ENCODE measurements at regions not wholly inside any gene's neighbourhood (a gene's known extent, or its start where the extent isn't known, plus 50 kb on each side); places are given as distances from the start of the nearest gene placed in this dataset.

DNA sequence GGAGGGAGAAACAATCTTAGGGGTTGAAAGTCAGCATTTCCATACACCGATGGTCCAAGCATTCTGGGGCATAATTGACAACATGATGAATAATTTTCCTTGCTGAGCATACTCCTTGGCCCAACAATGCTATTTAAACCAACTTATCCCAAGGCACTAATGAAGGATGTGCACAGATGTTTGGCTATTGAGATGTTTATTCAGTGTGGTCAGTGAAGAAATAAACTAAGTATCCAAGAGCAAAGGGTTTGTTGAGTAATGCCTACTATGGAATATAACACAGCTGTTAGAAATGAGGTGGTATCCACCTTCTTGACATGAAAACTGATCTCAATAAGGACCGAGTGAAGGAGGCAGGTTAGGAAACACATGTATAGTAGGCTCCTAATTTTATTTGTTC lies 53.9 kb upstream of the RAB6D start:
- Histone ChIP-seq H3K4me1 (ENCODE audit: control insufficient read depth in 4 of 4, insufficient read depth in 4 of 4, low read length in 3 of 4) (peaks cover 0 to 3% (median 0%) of the 10 kb centered on the region in 4 donors), H3K36me3 (ENCODE audit: control insufficient read depth in 4 of 4, insufficient read depth in 3 of 4, low read depth in 1 of 4, low read length in 3 of 4) (no peaks in the 10 kb centered on the region), H3K27ac (ENCODE audit: low read depth in 1 of 2, low read length in 2 of 2) (no peak overlapping the region), H3K4me3 (ENCODE audit: low read depth in 1 of 3, low read length in 3 of 3) (no peak overlapping the region), H3K9ac (ENCODE audit: low read depth in 1 of 2, low read length in 2 of 2) (no peak overlapping the region), H3K27me3 (ENCODE audit: control insufficient read depth in 4 of 4, insufficient read depth in 4 of 4, low read length in 3 of 4) (peaks cover 0 to 8% (median 3%) of the 10 kb centered on the region in 4 donors), H3K9me3 (ENCODE audit: control insufficient read depth in 4 of 4, low read length in 3 of 4) (no peaks in the 10 kb centered on the region)
- 45% methylated on average over 2 of the region's 2 CpGs for WGBS
- TF ChIP-seq, protein P1, sequence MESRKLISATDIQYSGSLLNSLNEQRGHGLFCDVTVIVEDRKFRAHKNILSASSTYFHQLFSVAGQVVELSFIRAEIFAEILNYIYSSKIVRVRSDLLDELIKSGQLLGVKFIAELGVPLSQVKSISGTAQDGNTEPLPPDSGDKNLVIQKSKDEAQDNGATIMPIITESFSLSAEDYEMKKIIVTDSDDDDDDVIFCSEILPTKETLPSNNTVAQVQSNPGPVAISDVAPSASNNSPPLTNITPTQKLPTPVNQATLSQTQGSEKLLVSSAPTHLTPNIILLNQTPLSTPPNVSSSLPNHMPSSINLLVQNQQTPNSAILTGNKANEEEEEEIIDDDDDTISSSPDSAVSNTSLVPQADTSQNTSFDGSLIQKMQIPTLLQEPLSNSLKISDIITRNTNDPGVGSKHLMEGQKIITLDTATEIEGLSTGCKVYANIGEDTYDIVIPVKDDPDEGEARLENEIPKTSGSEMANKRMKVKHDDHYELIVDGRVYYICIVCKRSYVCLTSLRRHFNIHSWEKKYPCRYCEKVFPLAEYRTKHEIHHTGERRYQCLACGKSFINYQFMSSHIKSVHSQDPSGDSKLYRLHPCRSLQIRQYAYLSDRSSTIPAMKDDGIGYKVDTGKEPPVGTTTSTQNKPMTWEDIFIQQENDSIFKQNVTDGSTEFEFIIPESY (IDR thresholded peaks at IDR 0.05): no peak
- no peak for TF ChIP-seq JUND (IDR thresholded peaks at IDR 0.05)
- no peak for TF ChIP-seq GABPA (IDR thresholded peaks at IDR 0.05 in 1 of 2, conservative IDR thresholded peaks at IDR 0.05 in 1 of 2)
- TF ChIP-seq, protein P2, sequence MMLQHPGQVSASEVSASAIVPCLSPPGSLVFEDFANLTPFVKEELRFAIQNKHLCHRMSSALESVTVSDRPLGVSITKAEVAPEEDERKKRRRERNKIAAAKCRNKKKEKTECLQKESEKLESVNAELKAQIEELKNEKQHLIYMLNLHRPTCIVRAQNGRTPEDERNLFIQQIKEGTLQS (IDR thresholded peaks at IDR 0.05): no peak
- TF ChIP-seq RAD21 (IDR thresholded peaks at IDR 0.05): no peak
- TF ChIP-seq NR2F2 (IDR thresholded peaks at IDR 0.05): no peak
- TF ChIP-seq TAF1 (conservative IDR thresholded peaks at IDR 0.05): no peak
- TF ChIP-seq, protein P3, sequence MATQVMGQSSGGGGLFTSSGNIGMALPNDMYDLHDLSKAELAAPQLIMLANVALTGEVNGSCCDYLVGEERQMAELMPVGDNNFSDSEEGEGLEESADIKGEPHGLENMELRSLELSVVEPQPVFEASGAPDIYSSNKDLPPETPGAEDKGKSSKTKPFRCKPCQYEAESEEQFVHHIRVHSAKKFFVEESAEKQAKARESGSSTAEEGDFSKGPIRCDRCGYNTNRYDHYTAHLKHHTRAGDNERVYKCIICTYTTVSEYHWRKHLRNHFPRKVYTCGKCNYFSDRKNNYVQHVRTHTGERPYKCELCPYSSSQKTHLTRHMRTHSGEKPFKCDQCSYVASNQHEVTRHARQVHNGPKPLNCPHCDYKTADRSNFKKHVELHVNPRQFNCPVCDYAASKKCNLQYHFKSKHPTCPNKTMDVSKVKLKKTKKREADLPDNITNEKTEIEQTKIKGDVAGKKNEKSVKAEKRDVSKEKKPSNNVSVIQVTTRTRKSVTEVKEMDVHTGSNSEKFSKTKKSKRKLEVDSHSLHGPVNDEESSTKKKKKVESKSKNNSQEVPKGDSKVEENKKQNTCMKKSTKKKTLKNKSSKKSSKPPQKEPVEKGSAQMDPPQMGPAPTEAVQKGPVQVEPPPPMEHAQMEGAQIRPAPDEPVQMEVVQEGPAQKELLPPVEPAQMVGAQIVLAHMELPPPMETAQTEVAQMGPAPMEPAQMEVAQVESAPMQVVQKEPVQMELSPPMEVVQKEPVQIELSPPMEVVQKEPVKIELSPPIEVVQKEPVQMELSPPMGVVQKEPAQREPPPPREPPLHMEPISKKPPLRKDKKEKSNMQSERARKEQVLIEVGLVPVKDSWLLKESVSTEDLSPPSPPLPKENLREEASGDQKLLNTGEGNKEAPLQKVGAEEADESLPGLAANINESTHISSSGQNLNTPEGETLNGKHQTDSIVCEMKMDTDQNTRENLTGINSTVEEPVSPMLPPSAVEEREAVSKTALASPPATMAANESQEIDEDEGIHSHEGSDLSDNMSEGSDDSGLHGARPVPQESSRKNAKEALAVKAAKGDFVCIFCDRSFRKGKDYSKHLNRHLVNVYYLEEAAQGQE (IDR thresholded peaks at IDR 0.05): no peak
- no peak for TF ChIP-seq YY1 (IDR thresholded peaks at IDR 0.05)
- no peak for TF ChIP-seq HNF4G (IDR thresholded peaks at IDR 0.05)
- TF ChIP-seq FOXA2 (IDR thresholded peaks at IDR 0.05): no peak
- TF ChIP-seq FOXA1 (IDR thresholded peaks at IDR 0.05): no peak
- TF ChIP-seq, protein P4, sequence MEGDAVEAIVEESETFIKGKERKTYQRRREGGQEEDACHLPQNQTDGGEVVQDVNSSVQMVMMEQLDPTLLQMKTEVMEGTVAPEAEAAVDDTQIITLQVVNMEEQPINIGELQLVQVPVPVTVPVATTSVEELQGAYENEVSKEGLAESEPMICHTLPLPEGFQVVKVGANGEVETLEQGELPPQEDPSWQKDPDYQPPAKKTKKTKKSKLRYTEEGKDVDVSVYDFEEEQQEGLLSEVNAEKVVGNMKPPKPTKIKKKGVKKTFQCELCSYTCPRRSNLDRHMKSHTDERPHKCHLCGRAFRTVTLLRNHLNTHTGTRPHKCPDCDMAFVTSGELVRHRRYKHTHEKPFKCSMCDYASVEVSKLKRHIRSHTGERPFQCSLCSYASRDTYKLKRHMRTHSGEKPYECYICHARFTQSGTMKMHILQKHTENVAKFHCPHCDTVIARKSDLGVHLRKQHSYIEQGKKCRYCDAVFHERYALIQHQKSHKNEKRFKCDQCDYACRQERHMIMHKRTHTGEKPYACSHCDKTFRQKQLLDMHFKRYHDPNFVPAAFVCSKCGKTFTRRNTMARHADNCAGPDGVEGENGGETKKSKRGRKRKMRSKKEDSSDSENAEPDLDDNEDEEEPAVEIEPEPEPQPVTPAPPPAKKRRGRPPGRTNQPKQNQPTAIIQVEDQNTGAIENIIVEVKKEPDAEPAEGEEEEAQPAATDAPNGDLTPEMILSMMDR (IDR thresholded peaks at IDR 0.05; ENCODE audit: low read depth, low read length, missing input control): no peak
- TF ChIP-seq SP1 (IDR thresholded peaks at IDR 0.05): no peak
- DNase-seq (ENCODE audit: low spot score): no peak

DNA sequence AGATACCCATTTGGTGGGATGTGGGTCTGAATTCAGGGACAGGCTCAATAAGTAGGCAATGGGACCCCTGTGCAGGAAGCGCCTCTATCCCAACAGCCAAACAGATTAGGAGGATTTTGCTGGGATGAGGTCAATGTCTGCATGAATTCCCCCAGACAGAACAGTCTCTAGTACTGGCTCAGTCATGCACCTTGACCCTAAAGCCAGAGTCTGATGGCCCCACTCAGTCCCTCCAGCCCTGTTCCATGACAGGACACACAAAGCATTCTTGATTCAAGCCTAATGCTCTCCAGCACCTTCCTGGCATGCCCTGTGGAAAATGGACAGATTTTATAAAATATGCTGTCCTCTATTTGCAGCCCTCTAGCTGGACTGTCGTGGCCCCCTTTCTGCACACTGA lies 49.8 kb upstream of the RAB6D start:
- 62% methylated on average over 2 of the region's 2 CpGs for WGBS
- no peak overlapping the region for H3K4me3 ChIP-seq (ENCODE audit: low read depth in 1 of 3, low read length in 3 of 3)

More for the DNA sequence above, 49.8 kb upstream of the RAB6D start:
- H3K36me3 ChIP-seq (ENCODE audit: control insufficient read depth in 4 of 4, insufficient read depth in 3 of 4, low read depth in 1 of 4, low read length in 3 of 4): no peaks in the 10 kb centered on the region
- no peaks in the 10 kb centered on the region for H3K9me3 ChIP-seq (ENCODE audit: control insufficient read depth in 4 of 4, low read length in 3 of 4)
- no peak overlapping the region for H3K9ac ChIP-seq (ENCODE audit: low read depth in 1 of 2, low read length in 2 of 2)
- no peak overlapping the region for H3K27ac ChIP-seq (ENCODE audit: low read depth in 1 of 2, low read length in 2 of 2)
- DNase-seq (ENCODE audit: low spot score): no peak
- TF ChIP-seq HNF4G (IDR thresholded peaks at IDR 0.05) (no peak), RXRA (IDR thresholded peaks at IDR 0.05) (no peak), GABPA (IDR thresholded peaks at IDR 0.05 in 1 of 2, conservative IDR thresholded peaks at IDR 0.05 in 1 of 2) (no peak), JUND (IDR thresholded peaks at IDR 0.05) (no peak), EGR1 (IDR thresholded peaks at IDR 0.05; ENCODE audit: low read depth in 2 of 2) (no peak)
- TF ChIP-seq, protein P2 (IDR thresholded peaks at IDR 0.05): no peak
- peaks cover 0 to 3% (median 0%) of the 10 kb centered on the region in 4 donors for H3K4me1 ChIP-seq (ENCODE audit: control insufficient read depth in 4 of 4, insufficient read depth in 4 of 4, low read length in 3 of 4)
- peaks cover 0 to 6% (median 2%) of the 10 kb centered on the region in 4 donors for H3K27me3 ChIP-seq (ENCODE audit: control insufficient read depth in 4 of 4, insufficient read depth in 4 of 4, low read length in 3 of 4)
